Sigmoid colon (tissue), 6 donors: ENCODE measurements at regions not wholly inside any gene's neighbourhood (a gene's known extent, or its start where the extent isn't known, plus 50 kb on each side); places are given as distances from the start of the nearest gene placed in this dataset.

ENCODE experiments used
- DNase-seq: peaks from one replicate; pipeline ENCODE4 v3.0.0-alpha.2; 2019
- H3K27ac ChIP-seq, 4 donors: fragments of 200-600 bp; sonication (generic); one replicate each; pipeline ENCODE4 v1.5.1; 2016 to 2019; ENCODE audit warnings: mild to moderate bottlenecking in 1 of 4
- H3K27me3 ChIP-seq, 3 donors: fragments of 200-600 bp; sonication (generic); one replicate each; pipeline ENCODE4 v1.5.1; 2019; ENCODE audit warnings: mild to moderate bottlenecking in 1 of 3
- H3K36me3 ChIP-seq, 4 donors: fragments of 200-600 bp; sonication (generic); one replicate each; pipeline ENCODE4 v1.5.1; 2016 to 2019
- H3K4me1 ChIP-seq, 4 donors: fragments of 200-600 bp; sonication (generic); one replicate each; pipeline ENCODE4 v1.5.1; 2017 to 2019
- H3K4me3 ChIP-seq, 4 donors: fragments of 200-600 bp; sonication (generic); one replicate each; pipeline ENCODE4 v1.5.1; 2017 to 2019; ENCODE audit warnings: mild to moderate bottlenecking in 2 of 4, moderate library complexity in 1 of 4
- H3K9me3 ChIP-seq, 4 donors: fragments of 200-600 bp in 3 of 4; sonication (generic) in 3 of 4; one replicate each; pipeline versions ENCODE4 v1.5.1 to v1.6.1; 2013 to 2019
- CTCF ChIP-seq, 4 experiments: fragments of 450-650 bp in 3 of 4; fragments of 200-600 bp in 1 of 4; IDR thresholded peaks; one replicate each; pipeline ENCODE4 v1.5.1; 2016 to 2019; ENCODE audit warnings: antibody characterized with exemption in 4 of 4, mild to moderate bottlenecking in 3 of 4, moderate library complexity in 2 of 4
- EP300 ChIP-seq, 4 donors: sonication (generic); formaldehyde crosslinking; IDR thresholded peaks; one replicate each; pipeline ENCODE4 v1.6.1; 2017; ENCODE audit warnings: antibody characterized with exemption in 4 of 4
- POLR2A ChIP-seq, 2 donors: fragments of 450-650 bp; IDR thresholded peaks; one replicate each; pipeline ENCODE4 v1.6.1; 2016; ENCODE audit warnings: antibody characterized with exemption in 2 of 2, mild to moderate bottlenecking in 2 of 2, moderate library complexity in 2 of 2
- POLR2AphosphoS5 ChIP-seq, 4 donors: sonication (generic); formaldehyde crosslinking; IDR thresholded peaks; one replicate each; pipeline ENCODE4 v1.6.1; 2017; ENCODE audit warnings: antibody characterized with exemption in 4 of 4
- whole genome bisulfite sequencing, 2 donors: extraction: QIAGEN DNeasy Blood & Tissue Kit; methylation state at CpG; one replicate each; pipeline ENCODE4 v1.1.7; 2013; 5-methylcytosine and 5-hydroxymethylcytosine counted together
- intact Hi-C: fragments of 100-400 bp; cut with DNase I; formaldehyde crosslinking; loops from one replicate; pipeline ENCODE4 v1.15.1; 2023
- donor health status: healthy with polysubstance abuse.
- donor health status: healthy.

DNA sequence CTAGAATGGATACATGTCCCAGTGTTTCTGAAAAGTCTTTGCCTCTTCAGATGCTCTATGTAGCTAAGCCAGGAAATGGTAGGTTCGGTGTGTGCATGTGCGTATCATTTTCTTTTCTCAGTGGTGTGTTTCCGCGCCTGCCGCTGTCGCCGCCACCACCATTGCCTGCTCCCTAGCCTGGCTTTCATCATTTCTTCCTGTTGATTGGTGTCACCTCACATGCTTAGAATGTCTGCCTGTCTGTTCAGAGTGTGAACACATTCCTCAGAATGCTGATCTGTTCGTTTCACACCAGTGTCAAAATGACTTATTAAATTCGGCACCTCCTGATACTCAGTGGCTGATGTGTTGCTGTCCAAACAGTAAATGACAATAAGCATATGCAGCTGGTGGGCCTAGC lies 255.2 kb upstream of the SPRED2 start:
- TF ChIP-seq EP300 (IDR thresholded peaks at IDR 0.05), result no peak
- intact Hi-C loops, result no loop called here
- 89 to 94% methylated on average over 9 of the region's 9 CpGs for WGBS, 2 donors

DNA sequence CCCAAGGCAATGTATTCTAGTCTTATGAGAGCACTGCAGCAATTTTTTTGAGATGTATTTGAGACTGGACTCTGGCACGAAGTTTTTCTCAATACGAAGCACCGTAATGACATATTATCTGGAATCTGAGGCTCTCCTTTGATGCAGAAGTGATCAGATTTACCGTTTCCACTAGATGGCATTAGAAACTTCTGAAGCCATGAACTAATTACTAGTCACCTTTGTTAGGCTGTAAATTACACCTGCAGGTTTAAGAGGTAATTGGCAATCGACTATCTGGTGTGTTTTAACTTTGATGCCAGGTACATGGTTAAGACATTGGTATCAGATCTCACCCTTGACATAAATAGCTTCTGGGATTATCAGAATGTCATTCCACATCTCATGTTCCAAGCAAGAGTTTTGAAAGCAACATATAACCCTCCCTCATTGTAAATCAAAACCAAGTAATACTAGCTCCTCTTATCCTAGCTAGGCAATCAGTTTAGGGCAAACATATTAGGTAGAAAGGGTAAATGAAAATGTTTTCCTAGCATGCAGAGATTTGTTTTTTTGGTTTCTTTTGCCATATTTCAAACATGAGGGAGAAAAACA lies 254.6 kb upstream of the SPRED2 start:
- Histone ChIP-seq H3K4me1 (no peaks in the 10 kb centered on the region), H3K27ac (no peak overlapping the region), H3K27me3 (no peaks in the 10 kb centered on the region), H3K9me3 (no peaks in the 10 kb centered on the region), H3K36me3 (no peaks in the 10 kb centered on the region), H3K4me3 (no peak overlapping the region)
- DNase-seq, result no peak
- intact Hi-C loops, result no loop called here
- WGBS, 2 donors, result 48 to 61% methylated on average over 5 of the region's 5 CpGs
- TF ChIP-seq POLR2AphosphoS5 (IDR thresholded peaks at IDR 0.05), result no peak
- TF ChIP-seq POLR2A (IDR thresholded peaks at IDR 0.05), result no peak
- no peak for TF ChIP-seq CTCF (IDR thresholded peaks at IDR 0.05)
- no peak for TF ChIP-seq EP300 (IDR thresholded peaks at IDR 0.05)

More for the DNA sequence above, 255.2 kb upstream of the SPRED2 start:
- no peaks in the 10 kb centered on the region for H3K4me1 ChIP-seq
- H3K9me3 ChIP-seq, result no peaks in the 10 kb centered on the region
- DNase-seq, result no peak
- no peak overlapping the region for H3K27ac ChIP-seq
- H3K36me3 ChIP-seq, result no peaks in the 10 kb centered on the region
- no peak overlapping the region for H3K4me3 ChIP-seq
- H3K27me3 ChIP-seq, result no peaks in the 10 kb centered on the region

- Histone ChIP-seq H3K36me3 (no peaks in the 10 kb centered on the region), H3K27me3 (no peaks in the 10 kb centered on the region), H3K27ac (no peak overlapping the region), H3K9me3 (no peaks in the 10 kb centered on the region), H3K4me1 (peaks cover 0 to 4% (median 0%) of the 10 kb centered on the region in 4 donors), H3K4me3 (no peak overlapping the region)
- no peak for DNase-seq
- intact Hi-C loops, result no loop called here
- no peak for TF ChIP-seq EP300 (IDR thresholded peaks at IDR 0.05)
- TF ChIP-seq CTCF (IDR thresholded peaks at IDR 0.05), result no peak
- no peak for TF ChIP-seq POLR2A (IDR thresholded peaks at IDR 0.05)
- no peak for TF ChIP-seq POLR2AphosphoS5 (IDR thresholded peaks at IDR 0.05)
- 17 to 69% methylated on average over 1 of the region's 1 CpG for WGBS, 2 donors
Measured at GRCh38 chr2:65681503-65681902, 249.1 kb upstream of the SPRED2 start.

DNA sequence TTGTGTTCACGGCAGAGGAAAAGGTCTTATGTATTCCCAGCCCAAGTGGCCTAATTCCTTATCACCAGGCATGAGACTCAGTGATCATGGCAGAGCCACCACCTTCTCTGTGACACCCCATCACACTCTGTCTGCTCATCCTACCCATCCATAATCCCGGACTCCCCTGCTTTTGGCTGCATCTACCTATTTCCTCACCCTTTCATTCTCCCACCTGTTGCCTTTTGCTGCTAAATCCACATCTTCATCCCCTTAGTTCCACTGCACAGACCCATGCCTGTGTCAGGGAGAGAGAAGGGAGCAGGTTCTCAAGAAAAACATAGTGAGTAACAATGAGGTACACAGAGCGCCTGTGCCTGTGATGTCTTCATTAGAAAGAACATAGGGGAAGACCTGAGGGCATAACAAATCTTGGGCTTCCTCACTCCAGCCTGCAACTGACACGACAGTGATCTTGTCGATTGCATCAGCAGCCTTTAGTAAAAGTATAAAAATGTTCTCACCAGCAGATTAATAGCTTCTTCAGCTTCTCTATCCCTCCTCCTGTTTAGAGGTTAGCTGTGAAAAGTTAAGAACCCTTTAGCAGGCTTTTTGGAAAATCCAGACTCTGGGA lies 246.5 kb upstream of the SPRED2 start:
- Histone ChIP-seq H3K27ac (no peak overlapping the region), H3K27me3 (no peaks in the 10 kb centered on the region), H3K9me3 (peaks cover 0 to 6% (median 2%) of the 10 kb centered on the region in 4 donors), H3K36me3 (no peaks in the 10 kb centered on the region), H3K4me1 (peaks cover 0 to 5% (median 2%) of the 10 kb centered on the region in 4 donors), H3K4me3 (no peak overlapping the region)
- WGBS, 2 donors, result 88 to 90% methylated on average over 5 of the region's 5 CpGs
- no peak for DNase-seq
- TF ChIP-seq POLR2AphosphoS5 (IDR thresholded peaks at IDR 0.05) (no peak), EP300 (IDR thresholded peaks at IDR 0.05) (no peak), CTCF (IDR thresholded peaks at IDR 0.05) (no peak), POLR2A (IDR thresholded peaks at IDR 0.05) (no peak)
- intact Hi-C loops, result no loop called here

DNA sequence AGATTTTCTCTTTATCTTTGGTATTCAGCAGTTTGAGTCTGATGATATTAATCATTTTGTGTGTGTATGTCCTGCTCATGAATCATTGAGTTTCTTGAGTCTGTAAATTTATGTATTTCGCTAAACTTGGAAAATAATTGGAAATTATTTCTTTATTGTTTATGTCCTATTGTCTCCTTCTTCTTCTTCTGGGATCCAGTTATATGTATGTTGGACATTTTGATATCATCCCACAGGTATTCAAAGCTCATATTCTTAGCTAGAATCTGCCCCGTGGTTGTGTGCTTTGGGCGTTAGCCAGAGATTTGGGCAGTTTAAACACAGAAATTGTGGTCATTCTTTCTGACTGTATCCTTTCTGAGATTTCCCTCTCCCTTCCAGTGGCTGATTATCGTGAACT lies 243.0 kb upstream of the SPRED2 start:
- intact Hi-C loops, result no loop called here
- H3K36me3 ChIP-seq, result no peaks in the 10 kb centered on the region
- no peak for DNase-seq
- peaks cover 0 to 6% (median 2%) of the 10 kb centered on the region in 4 donors for H3K9me3 ChIP-seq
- peaks cover 0 to 5% (median 0%) of the 10 kb centered on the region in 4 donors for H3K4me1 ChIP-seq
- WGBS, 2 donors, result 84 to 93% methylated on average over 4 of the region's 4 CpGs
- no peaks in the 10 kb centered on the region for H3K27me3 ChIP-seq
- no peak overlapping the region for H3K27ac ChIP-seq
- TF ChIP-seq CTCF (IDR thresholded peaks at IDR 0.05) (no peak), EP300 (IDR thresholded peaks at IDR 0.05) (no peak), POLR2A (IDR thresholded peaks at IDR 0.05) (no peak), POLR2AphosphoS5 (IDR thresholded peaks at IDR 0.05) (no peak)
- H3K4me3 ChIP-seq, result no peak overlapping the region
